Fibroblast of skin of right quadriceps (primary cell): ENCODE measurements at regions not wholly inside any gene's neighbourhood (a gene's known extent, or its start where the extent isn't known, plus 50 kb on each side); places are given as distances from the start of the nearest gene placed in this dataset.
"Not testable (repeated sequence)": the region's sequence is repeated elsewhere in the genome, so short reads cannot be mapped to it uniquely, and the experiment has no call there.

Experiments used
- DNase-seq: peaks from one replicate; pipeline ENCODE4 v3.0.0-alpha.2; 2013

DNA sequence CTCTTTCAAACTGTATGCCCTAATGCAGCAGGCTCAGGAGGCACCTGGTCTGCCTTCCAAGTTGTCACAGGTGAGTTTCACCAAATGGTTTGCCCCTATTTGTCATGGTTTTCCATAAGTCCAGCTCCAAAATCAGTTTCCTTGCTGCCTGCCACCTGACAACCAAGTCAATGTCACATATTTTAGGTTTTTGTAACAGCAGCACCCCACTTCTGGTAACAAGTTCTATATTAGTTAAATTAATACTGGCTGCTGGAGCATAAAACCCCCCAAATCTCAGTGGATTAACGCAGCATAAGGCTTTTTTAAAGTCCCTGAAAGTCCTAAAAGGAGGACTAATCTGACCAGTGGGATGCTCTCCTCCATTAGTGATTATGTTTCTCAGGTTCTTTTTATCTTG is 200.7 kb downstream of the RRAGC start:
- DNase-seq: no peak

DNA sequence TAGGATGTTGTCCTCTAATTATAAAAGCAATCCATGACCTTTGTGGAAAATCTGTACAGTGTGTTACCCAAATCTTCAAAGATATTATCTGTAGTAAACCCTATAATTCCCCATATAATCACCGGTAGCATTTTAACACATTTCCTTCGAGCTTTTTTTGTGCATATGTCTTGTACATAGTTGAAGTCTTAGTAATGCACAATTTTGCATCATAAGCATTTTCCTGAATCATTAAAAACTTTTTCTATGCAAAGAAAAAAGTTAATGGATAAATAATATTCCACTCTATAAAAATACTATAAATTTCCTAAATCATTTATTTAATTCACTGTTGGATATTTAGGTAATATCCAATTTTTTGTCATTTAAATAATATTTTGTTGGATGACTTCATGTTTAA is 201.7 kb downstream of the RRAGC start:
- no peak for DNase-seq

DNA sequence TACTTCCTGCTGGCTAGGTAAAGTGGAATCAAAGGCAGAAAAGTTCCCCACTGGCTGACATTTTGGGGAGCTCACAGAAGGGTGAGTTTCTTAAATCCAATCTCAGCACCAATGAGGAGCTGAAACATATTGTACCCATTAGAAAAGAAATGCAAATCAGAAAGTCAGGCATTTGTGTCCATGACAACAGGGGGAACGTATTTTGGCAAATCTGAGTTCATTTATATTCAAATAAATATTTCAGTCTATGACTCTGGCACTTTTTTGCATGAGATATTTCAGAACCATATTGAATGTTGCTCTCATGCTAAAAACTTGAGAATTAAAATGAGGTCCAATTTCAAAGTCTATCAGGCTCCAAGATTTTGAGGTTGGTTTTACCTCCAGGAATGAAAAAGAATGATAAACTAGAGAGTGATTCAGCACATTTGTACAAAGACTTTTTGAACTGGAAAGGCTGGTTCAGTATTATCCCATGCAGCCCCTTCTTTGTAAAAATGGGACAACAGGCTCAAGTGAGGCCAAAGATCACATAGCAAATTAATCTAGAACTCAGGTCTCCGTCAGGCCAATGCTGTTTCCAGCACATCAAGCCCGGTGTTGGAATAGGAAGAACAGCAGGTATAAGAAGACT is 202.2 kb downstream of the RRAGC start:
- no peak for DNase-seq

DNA sequence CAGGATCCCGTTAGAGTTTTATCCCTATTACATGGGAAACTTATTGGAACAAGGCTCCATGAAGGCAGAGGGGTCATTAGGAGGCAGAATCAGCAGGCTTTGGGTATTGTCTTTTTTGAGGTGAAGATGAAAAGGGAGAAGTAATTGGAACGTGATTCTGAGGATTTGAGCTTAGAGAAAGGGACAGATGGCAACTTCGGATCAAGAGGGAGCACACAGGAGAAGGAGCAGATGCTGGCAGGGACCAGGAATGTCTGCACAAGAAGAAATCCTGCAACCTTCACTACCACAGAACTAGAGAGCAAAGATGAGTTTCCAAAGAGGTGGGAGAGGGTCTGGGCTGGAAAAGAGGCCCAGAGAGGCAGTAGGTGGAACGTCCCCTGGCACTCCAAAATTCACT is 202.8 kb downstream of the RRAGC start:
- DNase-seq: no peak

DNA sequence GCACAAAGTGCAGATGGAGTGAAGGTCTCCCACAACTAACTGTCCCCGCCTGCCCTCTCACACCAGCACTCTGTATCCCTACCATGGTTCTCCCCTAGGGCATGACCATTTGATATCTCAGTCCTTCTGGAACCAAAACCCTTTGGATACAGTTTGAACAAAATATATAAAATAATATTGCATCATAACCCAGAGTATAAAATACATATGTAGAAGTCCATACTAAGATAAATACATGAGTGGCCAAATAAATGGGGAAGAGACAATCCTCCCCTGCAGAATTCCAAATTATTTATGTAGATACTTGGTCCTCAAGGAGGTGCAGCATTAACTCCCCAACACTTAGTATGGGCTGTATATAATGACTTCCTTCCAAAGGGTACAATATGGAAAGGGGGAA is 207.4 kb downstream of the RRAGC start:
- no peak for DNase-seq

DNA sequence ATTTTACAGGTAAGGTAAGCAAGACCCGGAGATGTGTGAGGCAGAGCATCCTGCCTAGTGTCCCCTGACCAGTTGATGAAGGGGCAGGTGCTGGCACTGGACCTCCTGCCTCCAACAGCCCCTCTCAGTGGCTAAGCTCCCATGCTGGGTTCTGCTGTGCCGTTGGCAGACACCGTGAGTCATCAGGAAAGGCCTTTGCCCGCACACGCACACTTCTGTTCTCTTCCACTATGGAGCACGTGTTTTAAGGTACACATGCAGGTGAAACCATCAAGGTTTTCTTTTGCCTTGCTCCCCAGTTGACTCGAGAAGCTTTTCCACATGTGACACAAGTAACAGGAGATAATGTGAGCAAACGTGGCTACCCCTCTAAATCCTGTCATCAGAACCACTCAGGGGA is 207.9 kb downstream of the RRAGC start:
- no peak for DNase-seq

DNA sequence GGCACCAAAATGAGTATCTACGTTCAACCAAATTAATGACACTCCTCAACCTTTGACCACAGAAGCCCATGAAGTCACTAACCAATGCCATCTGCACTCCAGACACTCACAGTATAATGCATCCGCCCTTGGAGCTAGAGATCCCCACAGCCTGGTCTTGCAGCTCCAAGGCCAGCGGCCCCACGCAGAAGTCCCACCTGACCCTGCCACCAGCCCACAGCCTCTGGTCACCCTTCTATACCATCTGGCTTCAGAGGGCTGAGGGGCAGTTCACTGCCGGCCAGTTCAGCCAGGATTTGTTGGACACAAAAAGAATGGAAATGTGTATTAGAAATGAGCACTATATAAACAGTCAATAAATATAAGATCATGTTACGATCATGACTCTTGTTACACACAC is 211.2 kb downstream of the RRAGC start:
- no peak for DNase-seq

DNA sequence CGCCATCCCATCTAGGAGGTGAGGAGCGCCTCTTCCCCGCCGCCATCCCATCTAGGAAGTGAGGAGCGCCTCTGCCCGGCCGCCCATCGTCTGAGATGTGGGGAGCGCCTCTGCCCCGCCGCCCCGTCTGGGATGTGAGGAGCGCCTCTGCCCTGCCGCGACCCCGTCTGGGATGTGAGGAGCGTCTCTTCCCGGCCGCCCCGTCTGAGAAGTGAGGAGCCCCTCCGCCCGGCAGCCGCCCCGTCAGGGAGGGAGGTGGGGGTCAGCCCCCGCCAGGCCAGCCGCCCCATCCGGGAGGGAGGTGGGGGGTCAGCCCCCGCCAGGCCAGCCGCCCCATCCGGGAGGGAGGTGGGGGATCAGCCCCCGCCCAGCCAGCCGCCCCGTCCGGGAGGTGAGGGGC is 212.2 kb downstream of the RRAGC start:
- DNase-seq: not testable (repeated sequence)

DNA sequence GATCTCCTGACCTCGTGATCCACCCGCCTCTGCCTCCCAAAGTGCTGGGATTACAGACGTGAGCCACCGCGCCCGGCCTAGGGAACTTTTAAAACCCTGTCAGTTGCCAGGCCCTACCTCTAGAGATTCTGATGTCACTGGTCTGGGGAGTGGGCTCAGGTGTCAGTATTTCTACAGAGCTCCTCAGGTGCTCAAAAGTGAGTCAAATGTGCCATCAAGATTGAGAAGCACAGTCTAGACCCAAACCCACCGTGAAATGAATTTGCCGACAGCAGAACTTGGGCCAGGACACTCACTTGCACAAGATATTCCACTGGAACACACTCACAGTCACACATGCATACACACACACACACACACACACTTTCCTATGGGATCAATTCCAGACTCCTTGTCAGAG is 215.5 kb downstream of the RRAGC start:
- DNase-seq: no peak

DNA sequence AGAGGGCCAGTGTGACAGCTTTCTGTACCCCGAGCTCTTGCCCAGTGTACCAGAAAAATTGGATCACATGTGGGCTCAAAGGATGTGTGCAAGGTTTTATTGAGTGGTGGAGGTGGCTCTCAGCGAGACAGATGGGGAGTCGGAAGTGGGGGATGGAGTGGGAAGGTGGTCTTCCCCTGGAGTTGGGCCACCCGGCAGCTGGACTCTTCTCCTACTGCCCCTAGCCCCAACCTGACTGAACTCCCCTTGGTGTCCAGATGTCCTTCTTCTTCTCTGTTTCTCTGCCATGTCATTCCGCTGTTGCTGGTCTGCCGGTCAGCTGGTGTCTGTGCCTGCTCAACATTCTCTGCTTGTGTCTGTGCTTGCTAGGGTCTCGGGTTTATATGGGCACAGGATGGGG is 217.9 kb downstream of the RRAGC start:
- no peak for DNase-seq

DNA sequence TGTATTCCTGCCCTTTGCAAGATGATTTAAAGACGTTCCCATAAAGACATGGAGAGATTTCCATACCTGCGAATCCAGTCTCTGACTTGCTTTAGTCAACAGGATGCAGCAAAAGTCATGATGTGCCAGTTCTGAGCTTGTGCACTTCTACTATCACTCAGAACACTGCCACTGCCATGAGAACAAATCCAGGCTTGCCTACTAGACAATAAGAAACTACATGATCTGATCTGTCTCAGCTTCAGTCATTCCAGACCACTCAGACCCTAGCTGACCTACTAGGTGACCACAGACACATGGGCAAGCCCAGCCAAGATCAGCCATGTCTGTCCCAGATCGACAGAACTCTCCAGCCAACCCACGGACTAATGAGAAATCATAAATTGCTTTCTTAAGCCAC is 219.2 kb downstream of the RRAGC start:
- no peak for DNase-seq

DNA sequence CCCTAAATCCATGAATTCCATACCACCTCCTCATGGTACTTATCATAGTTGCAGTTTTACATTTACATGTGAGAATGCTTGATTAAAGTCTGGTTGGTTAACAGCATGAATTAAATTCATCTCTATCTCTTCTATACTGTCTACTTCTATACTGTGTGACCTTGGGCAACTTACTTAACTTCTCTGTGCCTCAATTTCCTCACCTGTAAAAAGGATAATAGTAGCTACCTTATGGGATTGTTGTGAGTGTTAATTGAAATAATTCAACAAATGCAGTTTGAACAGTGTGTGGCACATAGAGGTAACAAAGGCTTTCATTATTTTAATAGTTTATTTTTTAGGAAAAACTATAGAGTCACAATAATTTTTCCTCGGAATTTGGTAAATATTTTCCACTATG is 231.3 kb downstream of the RRAGC start:
- DNase-seq: no peak

DNA sequence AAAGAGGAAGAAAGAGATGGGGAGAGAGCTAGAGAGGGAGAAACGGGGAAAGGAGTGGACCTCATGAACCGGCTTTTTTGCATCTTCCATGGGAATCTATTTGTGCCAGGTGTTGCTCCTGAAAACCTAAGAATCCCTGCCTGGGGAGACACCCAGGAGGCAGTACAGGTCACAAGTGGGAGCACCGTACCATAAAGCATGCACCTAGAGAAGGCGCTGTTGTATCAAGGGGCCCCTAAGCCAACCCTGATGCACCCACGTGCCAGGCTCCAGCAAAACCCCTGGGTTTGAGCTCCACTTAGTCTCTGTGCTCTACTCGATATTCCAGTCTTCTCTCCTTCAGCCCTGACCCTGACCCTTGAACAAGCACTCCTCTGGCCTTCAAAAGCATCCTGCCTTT is 233.6 kb downstream of the RRAGC start:
- DNase-seq: no peak

DNA sequence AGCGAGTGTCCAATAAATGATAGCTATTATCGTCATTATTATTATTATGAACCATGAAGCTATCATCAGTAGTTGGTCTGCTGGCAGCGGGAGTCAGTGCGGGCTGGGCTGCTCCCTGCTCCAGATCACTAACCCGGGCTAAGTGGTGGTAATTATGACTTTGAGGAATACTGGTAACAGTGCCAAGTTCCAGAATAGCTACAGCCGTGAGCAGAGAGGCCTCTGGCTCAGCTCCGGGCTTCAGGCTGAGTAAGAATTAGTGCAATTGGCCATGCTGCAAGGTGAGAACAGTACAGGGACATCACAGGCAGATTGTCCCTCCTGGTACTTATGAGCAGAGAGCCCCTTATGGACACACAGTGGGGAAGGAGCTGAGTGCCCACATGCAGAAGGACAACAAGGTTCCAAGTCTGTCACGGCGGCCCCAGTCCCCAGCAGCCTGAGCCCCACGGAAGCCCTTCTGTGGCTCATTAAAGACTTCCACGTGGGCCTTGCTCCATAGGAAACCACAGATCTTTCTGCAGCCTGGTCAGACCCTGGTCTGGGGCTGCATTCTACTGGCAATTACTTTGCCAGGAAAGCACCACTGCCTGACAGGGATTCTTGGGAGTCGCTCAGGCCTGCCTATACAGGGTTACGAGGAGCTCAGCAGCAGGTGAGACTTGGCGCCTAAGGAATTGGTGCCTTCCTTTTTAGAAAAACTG is 235.1 kb downstream of the RRAGC start:
- DNase-seq: no peak

DNA sequence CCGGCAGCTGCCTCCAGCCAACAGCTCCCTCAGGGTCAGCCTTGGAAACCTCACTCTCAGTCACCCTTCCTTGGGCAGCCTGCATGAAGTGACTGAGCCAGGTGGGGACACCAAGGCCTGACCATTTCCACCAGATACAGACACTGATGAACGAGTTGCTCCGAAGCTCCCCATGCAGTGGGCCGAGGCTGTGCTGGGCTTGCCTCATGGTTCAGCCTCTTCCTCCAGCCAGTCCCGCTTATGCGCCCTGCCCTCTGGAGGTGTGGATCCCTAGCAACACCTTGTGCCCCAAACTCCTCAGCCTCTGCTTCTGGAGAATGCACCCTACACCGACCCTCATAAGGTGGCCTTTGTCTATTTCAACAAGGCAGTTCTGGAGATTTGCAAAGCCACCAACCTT is 236.0 kb downstream of the RRAGC start:
- DNase-seq: no peak

DNA sequence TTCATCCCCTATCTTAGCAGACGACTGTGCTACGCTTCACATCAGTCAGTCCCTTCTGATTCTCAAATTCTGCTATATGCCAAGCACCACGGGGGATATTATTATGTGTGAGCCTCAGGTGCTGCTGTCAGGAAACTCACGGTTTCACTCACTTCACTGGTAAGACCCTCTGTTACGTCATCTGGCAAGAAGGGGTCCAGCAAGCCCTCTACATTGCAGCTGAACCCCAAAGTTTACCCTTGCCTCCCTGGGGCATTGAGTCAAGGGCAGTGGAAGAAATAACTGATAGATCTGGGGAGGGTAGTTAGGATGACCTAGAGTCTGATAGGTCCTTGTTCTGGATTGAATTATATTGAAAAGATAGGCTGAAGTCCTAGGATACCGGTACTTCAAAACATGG is 237.4 kb downstream of the RRAGC start:
- DNase-seq: no peak

DNA sequence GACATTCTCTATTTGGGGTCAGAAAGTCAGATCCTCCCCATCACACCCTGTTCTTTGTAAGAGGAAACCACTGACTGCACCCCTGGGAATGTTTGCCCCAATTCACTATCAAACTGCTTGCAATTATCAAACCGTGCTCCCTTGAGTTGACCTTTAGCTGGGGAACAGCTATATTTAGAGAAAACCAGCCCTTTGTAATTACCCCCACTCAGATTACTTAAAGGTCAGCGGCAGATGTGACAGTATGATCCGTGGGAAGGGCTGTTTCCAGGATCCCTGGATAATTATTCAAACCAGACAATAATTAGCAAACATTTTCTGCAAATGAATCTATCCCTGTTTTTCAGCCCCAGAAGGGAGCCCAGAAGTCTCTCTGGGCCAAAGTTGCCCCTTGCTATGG is 242.7 kb downstream of the RRAGC start:
- DNase-seq: no peak

DNA sequence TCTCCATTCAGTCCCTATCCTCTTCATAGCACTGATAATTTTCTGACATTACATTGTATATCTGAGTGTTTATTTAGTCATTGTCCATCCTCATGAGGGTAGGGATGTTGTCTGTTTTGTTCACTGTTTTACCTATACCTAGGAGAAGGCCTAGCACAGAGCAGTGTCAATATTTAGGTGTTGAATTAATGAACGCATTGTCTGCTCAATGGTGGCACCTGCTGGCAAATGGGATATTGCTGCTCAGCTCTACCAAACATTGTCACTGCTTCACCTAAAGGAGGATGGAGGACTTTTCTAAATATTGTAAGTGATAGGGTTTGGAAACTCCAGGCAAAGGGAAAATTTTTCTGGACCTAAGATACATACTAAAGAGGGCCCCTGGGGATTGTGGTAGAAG is 243.9 kb downstream of the RRAGC start:
- no peak for DNase-seq

DNA sequence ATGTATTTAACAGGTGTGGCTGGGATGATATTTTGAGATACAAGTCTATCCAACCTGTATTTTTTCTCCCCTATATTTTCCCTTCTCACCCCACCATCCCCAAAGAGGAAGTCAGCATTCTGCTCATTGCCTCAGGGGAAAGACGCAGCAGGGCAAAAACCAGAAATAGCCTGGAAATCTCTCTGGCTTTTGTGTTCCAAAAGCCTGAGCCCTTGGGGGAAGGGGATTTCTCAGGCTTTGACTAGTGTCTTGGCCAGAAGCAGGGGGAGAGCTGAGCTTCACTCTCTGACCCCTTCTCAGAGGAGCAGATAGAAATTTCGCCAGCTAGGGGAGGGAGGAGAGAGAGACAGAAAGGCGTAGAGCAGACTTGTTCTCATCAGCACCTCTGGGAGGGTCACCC is 244.7 kb downstream of the RRAGC start:
- no peak for DNase-seq

DNA sequence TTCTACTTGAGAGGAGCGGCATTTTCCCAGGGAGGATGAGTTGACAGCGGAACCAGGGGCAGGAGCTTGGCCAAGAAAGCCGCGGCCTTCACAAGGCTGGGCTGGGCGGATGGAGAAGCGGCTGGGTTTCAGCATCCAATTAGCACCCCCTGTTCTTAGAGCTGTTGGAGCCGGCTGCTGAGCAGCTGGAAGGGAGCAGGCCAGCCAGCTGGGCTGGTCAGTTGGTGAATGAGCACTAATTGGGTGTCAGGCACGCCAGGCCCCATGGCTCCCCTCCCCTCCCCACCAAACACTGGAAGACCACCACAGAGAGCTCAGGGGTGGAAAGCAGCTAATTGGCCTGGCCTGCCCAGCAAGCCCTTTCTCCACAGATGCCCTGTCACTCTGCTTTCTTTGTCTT is 245.6 kb downstream of the RRAGC start:
- DNase-seq: no peak

DNA sequence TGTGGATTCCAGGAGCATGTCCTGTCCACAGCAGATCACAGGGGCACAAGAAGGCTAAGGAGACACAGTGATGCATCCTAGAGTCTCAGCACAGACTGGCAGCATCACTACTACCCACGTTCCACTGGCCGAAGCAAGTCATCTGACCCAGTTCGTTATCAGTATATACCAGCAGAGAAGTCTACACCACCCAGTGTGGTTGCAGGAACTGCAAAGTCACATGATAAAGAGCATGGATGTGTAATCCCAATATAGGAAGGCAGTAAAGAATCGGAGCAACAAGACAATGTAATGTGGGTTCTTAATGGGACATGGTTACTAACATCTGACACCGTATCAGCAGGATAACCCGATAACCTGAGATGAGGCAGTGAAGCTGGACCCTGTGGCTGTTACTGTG is 246.6 kb downstream of the RRAGC start:
- DNase-seq: no peak

DNA sequence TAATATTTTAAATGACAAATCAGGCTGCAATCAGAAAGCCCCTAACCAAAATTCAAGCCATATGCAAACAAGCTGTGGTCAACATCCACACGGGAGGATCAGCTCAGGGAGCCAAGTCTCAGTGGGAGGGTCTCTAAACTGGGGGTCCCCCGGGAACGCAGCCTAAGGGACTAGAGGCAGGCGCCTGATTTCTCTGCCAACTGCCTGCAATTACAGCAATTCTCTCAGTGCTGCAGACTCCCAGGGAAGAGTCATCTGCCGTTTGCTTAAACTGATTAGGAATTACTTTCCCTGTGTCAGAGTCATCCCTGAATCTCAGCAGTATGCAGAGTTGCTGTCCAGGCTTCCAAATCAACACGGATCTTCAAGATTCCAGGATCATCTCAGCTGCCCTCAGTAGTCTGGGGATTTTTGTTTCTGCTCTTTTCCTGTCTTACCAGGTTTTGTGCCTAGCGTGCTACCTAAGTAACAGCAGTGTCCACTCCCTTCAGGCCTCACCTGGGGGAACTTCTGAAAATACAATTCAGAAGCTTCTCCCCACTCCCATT is 247.8 kb downstream of the RRAGC start:
- DNase-seq: no peak

DNA sequence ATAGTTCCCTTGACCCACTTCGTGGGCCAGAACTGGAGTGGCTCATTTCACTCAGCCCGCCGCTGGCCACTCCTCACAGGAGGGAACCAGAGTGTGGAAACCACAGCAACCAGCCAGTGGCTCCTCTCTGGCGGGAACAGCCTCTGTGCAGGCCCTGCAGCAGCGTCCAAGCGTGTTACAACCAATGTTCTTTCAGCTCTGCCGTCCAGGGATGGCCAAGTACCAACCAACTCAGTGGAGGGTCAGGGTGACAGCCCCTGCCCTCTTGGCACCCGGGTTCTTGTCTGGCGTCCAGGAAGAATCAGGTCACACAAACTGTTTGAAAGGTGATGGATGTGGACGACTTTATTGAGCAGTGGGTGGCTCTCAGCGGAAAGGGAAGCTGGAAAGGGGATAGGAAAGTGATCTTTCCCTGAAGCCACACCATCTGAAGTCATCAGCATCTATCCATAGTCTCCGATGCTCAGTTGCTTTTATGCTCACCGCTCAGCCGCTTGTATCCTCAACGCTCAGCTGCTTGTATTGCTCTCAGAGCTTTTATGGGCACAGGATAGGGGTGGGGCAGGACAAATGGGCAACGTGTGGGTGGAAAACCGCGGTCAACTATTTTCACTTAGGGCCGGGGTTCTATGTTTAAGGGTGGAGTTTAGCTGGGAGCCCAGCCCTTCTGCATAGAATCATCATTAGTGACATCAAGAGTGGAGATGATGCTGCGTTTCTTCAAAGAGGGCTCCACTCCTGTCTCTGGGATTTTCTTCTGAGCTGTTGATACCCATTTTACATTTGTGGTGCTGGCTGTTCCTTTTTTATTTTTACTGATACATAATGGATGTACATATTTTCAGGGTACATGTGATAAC is 250.2 kb downstream of the RRAGC start:
- no peak for DNase-seq
